SK-N-SH (cell line): ENCODE measurements at regions not wholly inside any gene's neighbourhood (a gene's known extent, or its start where the extent isn't known, plus 50 kb on each side); places are given as distances from the start of the nearest gene placed in this dataset.
A peak's percentile ranks its signal among the peaks of the same experiment; 100 is the strongest.

ENCODE experiments used
- CTCF ChIA-PET: fragments of 300-600, 350-600 bp; formaldehyde crosslinking; extraction: SDS; loops from one replicate; lab custom pipeline; 2021; lab: Yijun Ruan, JAX
- POLR2A ChIA-PET: fragments of 350-600 bp; sonication (Branson Sonifier 250); formaldehyde crosslinking; extraction: SDS; loops from one replicate; lab custom pipeline; 2020; ENCODE audit warnings: antibody characterized with exemption, inconsistent platforms; lab: Yijun Ruan, JAX
- DNase-seq: peaks from one replicate; pipeline ENCODE4 v3.0.0; 2012
- H2AFZ ChIP-seq: fragments of 200-600 bp; sonication (generic); 2 replicates; pipeline ENCODE4 v1.8.1; 2016; ENCODE audit warnings: antibody characterized with exemption, mild to moderate bottlenecking, low read depth
- H3F3A ChIP-seq: fragments of 200-600 bp; sonication (generic); replicated peaks from 2 replicates; pipeline ENCODE3; 2016; ENCODE audit warnings: antibody characterized with exemption, mild to moderate bottlenecking; ENCODE audit not compliant: insufficient read depth
- H3K27ac ChIP-seq, 2 experiments: fragments of 200-500 bp in 1 of 2; fragments of 200-600 bp in 1 of 2; sonication (Bioruptor generic) in 1 of 2; sonication (generic), shearing (Covaris generic) in 1 of 2; 2 replicates each; pipeline versions ENCODE4 v1.5.1 to v1.6.1; 2014 to 2016; ENCODE audit warnings: low read depth in 2 of 2, inconsistent platforms in 1 of 2, low read length in 1 of 2, mild to moderate bottlenecking in 1 of 2, mixed read lengths in 1 of 2
- H3K27me3 ChIP-seq: fragments of 200-600 bp; sonication (generic), shearing (Covaris generic); 2 replicates; pipeline ENCODE4 v1.6.1; 2016; ENCODE audit warnings: mixed run types; ENCODE audit not compliant: insufficient read depth
- H3K36me3 ChIP-seq, 2 experiments: fragments of 200-500 bp in 1 of 2; fragments of 200-600 bp in 1 of 2; sonication (Bioruptor generic) in 1 of 2; sonication (generic) in 1 of 2; replicated peaks in 1 of 2; 2 replicates each; pipeline versions ENCODE3 to v1.5.1; 2014 to 2016; ENCODE audit warnings: low read length in 1 of 2, mild to moderate bottlenecking in 1 of 2; ENCODE audit not compliant: insufficient read depth in 2 of 2, control insufficient read depth in 1 of 2
- H3K4me1 ChIP-seq, 2 experiments: fragments of 200-500 bp in 1 of 2; fragments of 200-600 bp in 1 of 2; sonication (Bioruptor generic) in 1 of 2; sonication (generic), shearing (Covaris generic) in 1 of 2; 2 replicates each; pipeline versions ENCODE4 v1.5.1 to v1.6.1; 2014 to 2016; ENCODE audit warnings: low read depth in 1 of 2, low read length in 1 of 2, mixed run types in 1 of 2; ENCODE audit not compliant: insufficient read depth in 2 of 2, control insufficient read depth in 1 of 2
- H3K4me2 ChIP-seq: fragments of 200-600 bp; sonication (generic), shearing (Covaris generic); 2 replicates; pipeline ENCODE4 v1.6.1; 2017; ENCODE audit warnings: mixed run types
- H3K4me3 ChIP-seq, 2 experiments: fragments of 200-500 bp in 1 of 2; fragments of 200-600 bp in 1 of 2; sonication (Bioruptor generic) in 1 of 2; sonication (generic), shearing (Covaris generic) in 1 of 2; 2 replicates each; pipeline versions ENCODE4 v1.5.1 to v1.8.1; 2014 to 2016; ENCODE audit warnings: low read depth in 2 of 2, inconsistent platforms in 1 of 2, low read length in 1 of 2, mild to moderate bottlenecking in 1 of 2, mixed read lengths in 1 of 2, moderate library complexity in 1 of 2
- H3K79me2 ChIP-seq: fragments of 200-600 bp; sonication (generic); 2 replicates; pipeline ENCODE4 v1.8.1; 2017; ENCODE audit warnings: mild to moderate bottlenecking; ENCODE audit not compliant: insufficient read depth
- H3K9ac ChIP-seq: fragments of 200-600 bp; sonication (generic); 2 replicates; pipeline ENCODE4 v1.6.1; 2017; ENCODE audit warnings: mixed run types
- H3K9me2 ChIP-seq: fragments of 200-600 bp; sonication (generic); 2 replicates; pipeline ENCODE4 v1.6.1; 2017; ENCODE audit warnings: mixed run types
- H3K9me3 ChIP-seq: fragments of 200-600 bp; sonication (generic); 2 replicates; pipeline ENCODE4 v1.6.1; 2017; ENCODE audit warnings: mixed run types, mild to moderate bottlenecking, moderate library complexity
- H4K20me1 ChIP-seq: fragments of 200-600 bp; sonication (generic); 2 replicates; pipeline ENCODE4 v1.6.1; 2017; ENCODE audit warnings: mild to moderate bottlenecking, mixed run types; ENCODE audit not compliant: insufficient read depth
- CHD2 ChIP-seq: fragments of 150-350 bp; IDR thresholded peaks from 2 replicates; pipeline ENCODE4 v1.6.1; 2018; ENCODE audit warnings: low read length; ENCODE audit not compliant: partially characterized antibody
- EP300 ChIP-seq, 2 experiments: IDR thresholded peaks; 2 replicates each; pipeline versions ENCODE4 v1.4.0 to v1.6.1; 2012; ENCODE audit warnings: borderline replicate concordance in 1 of 2, low read depth in 1 of 2, low read length in 1 of 2
- FOSL2 ChIP-seq: IDR thresholded peaks from 2 replicates; pipeline ENCODE4 v1.4.0; 2012; ENCODE audit warnings: low read depth, mild to moderate bottlenecking, moderate library complexity, borderline replicate concordance
- FOXM1 ChIP-seq: IDR thresholded peaks from 2 replicates; pipeline ENCODE4 v1.4.0; 2012; ENCODE audit warnings: low read depth, mild to moderate bottlenecking
- GATA2 ChIP-seq: sonication (generic); formaldehyde crosslinking; IDR thresholded peaks from 2 replicates; pipeline ENCODE4 v1.5.0; 2020; ENCODE audit warnings: mild to moderate bottlenecking, missing genetic modification reagents
- JUND ChIP-seq: IDR thresholded peaks from 2 replicates; pipeline ENCODE4 v1.4.0; 2012
- MAX ChIP-seq: IDR thresholded peaks from 2 replicates; pipeline ENCODE4 v1.4.0; 2012; ENCODE audit warnings: low read depth
- MEF2A ChIP-seq: IDR thresholded peaks from 2 replicates; pipeline ENCODE4 v1.4.0; 2012; ENCODE audit warnings: low read depth, borderline replicate concordance
- NFIC ChIP-seq: IDR thresholded peaks from 2 replicates; pipeline ENCODE4 v1.4.0; 2012; ENCODE audit warnings: borderline replicate concordance
- NRF1 ChIP-seq: IDR thresholded peaks from 2 replicates; pipeline ENCODE4 v1.6.1; 2012; ENCODE audit warnings: low read depth, mild to moderate bottlenecking, low read length
- PBX3 ChIP-seq: IDR thresholded peaks from 2 replicates; pipeline ENCODE4; 2012
- POLR2AphosphoS5 ChIP-seq: IDR thresholded peaks from 2 replicates; pipeline ENCODE4 v1.6.1; 2012; ENCODE audit warnings: low read depth, low read length
- RAD21 ChIP-seq: IDR thresholded peaks from 2 replicates; pipeline ENCODE4 v1.6.1; 2012; ENCODE audit warnings: mild to moderate bottlenecking, low read length
- RXRA ChIP-seq: IDR thresholded peaks from 2 replicates; pipeline ENCODE4 v1.4.0; 2012; ENCODE audit warnings: low read depth, mild to moderate bottlenecking, borderline replicate concordance
- SIN3A ChIP-seq: IDR thresholded peaks from 2 replicates; pipeline ENCODE4 v1.6.1; 2012; ENCODE audit warnings: low read depth, mild to moderate bottlenecking, low read length, moderate library complexity, borderline replicate concordance
- TCF12 ChIP-seq: IDR thresholded peaks from 2 replicates; pipeline ENCODE4 v1.4.0; 2012
- TEAD4 ChIP-seq: IDR thresholded peaks from 2 replicates; pipeline ENCODE4 v1.4.0; 2012; ENCODE audit warnings: mild to moderate bottlenecking, borderline replicate concordance; ENCODE audit not compliant: insufficient read depth
- WGBS: methylation state at CpG from one replicate; pipeline ENCODE4 v1.1.6; 2017; ENCODE audit warnings: low lambda C conversion rate; 5-methylcytosine and 5-hydroxymethylcytosine counted together
- TF ChIP-seq, protein P1 (sequence below): fragments of 200-600 bp; sonication (generic); IDR thresholded peaks from 2 replicates; pipeline ENCODE4 v1.6.1; 2017; ENCODE audit warnings: antibody characterized with exemption, mild to moderate bottlenecking, moderate library complexity
- TF ChIP-seq, protein P2 (sequence below): IDR thresholded peaks from 2 replicates; pipeline ENCODE4 v1.4.0; 2012; ENCODE audit warnings: low read depth, borderline replicate concordance

- Histone ChIP-seq H2AFZ (peak overlapping the region; percentile 25; the same call in 1 of the 2 replicates), H4K20me1 (no peaks in the 10 kb centered on the region), H3K27me3 (no peaks in the 10 kb centered on the region), H3K4me1 (peaks cover 38% of the 10 kb centered on the region in 2 experiments), H3K27ac (peak overlapping the region; percentile 26 to 99; a peak in 3 of 4 replicates), H3K9me3 (no peaks in the 10 kb centered on the region), H3K36me3 (no peaks in the 10 kb centered on the region), H3K4me3 (no peak overlapping the region), H3F3A (peaks cover 34% of the 10 kb centered on the region), H3K4me2 (peak overlapping the region; percentile 5; the same call in 1 of the 2 replicates), H3K9me2 (no peaks in the 10 kb centered on the region), H3K79me2 (no peaks in the 10 kb centered on the region), H3K9ac (no peak overlapping the region)
- WGBS: 53% methylated on average over 2 of the region's 2 CpGs
- DNase-seq: no peak
- TF ChIP-seq MAX (no peak), FOSL2 (0 out of 2 replicates have a peak, but pooled peaks have one; percentile 28), FOXM1 (0 out of 2 replicates have a peak, but pooled peaks have one; percentile 36), TCF12 (peak; percentile 81), TEAD4 (peak; percentile 80; the same call in 1 of the 2 replicates), NFIC (peak; percentile 47), EP300 (IDR thresholded peaks at IDR 0.05; ENCODE audit: borderline replicate concordance in 1 of 2, low read depth in 1 of 2, low read length in 1 of 2) (peak in 1 of 2 experiments; percentile 84; a peak in 2 of 4 replicates), MEF2A (no peak), JUND (peak; percentile 40), RAD21 (no peak), POLR2AphosphoS5 (no peak), PBX3 (peak; percentile 85), RXRA (peak; percentile 34; the same call in 1 of the 2 replicates)
- ChIA-PET POLR2A (no interaction called here), CTCF (interaction anchor here (1.5 kb wide), 1 partner anchor 20 kb away, joined by 3 read pairs; no protein-coding TSS in a partner anchor)
These were observed 96.5 kb upstream of the PGRMC2 start for GRCh38 chr4:128384091-128384520.

DNA sequence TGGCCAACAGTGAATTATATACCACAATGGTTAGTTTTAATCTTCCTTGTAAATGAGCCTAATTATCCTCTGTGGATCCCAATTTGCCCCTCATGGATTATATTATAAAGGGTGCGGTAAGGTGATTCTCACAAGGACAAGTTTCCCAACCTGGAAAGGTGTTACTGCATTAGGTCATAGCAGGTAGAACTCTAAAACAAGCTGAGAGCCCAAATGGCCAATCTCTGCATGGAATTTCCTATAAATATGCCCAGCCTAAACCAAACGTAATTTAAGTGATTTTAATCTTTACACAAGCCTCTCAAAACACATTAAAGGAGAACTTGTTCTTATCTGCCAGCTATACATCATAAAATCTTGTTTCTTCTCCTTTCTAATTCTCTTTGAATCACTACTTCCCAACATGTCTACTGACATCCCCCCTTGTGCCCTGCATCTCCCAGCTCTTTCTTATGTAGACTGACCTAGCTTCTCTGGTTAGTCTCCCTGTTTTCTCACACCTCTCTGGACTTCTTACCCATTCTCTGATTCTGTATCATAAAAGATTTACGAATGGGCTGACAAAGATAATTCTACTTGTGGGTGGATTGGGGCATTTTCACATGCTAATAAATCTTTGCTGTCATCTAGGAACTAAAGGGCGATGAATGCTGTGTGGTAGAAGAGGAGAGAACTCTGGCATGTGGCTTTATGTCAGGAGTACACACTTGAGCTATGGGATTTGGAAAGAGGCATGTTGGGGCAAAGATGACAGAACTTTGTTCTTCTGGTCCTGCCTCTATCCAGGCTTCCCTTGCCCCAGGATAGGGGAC is 94.3 kb upstream of the PGRMC2 start:
- no peak overlapping the region for H3K4me2 ChIP-seq
- no peaks in the 10 kb centered on the region for H3K27me3 ChIP-seq
- no peak for DNase-seq
- H3K27ac ChIP-seq: no peak overlapping the region
- peaks cover 29% of the 10 kb centered on the region for H3F3A ChIP-seq
- H4K20me1 ChIP-seq: no peaks in the 10 kb centered on the region
- H2AFZ ChIP-seq: no peak overlapping the region
- H3K4me1 ChIP-seq: peaks cover 20 to 26% of the 10 kb centered on the region in 2 experiments; a peak in 3 of 4 replicates
- WGBS: 88% methylated on average over 4 of the region's 4 CpGs
- no peaks in the 10 kb centered on the region for H3K9me2 ChIP-seq
- H3K79me2 ChIP-seq: no peaks in the 10 kb centered on the region
- POLR2A ChIA-PET: no interaction called here
- no peaks in the 10 kb centered on the region for H3K9me3 ChIP-seq
- CTCF ChIA-PET: interaction anchor here (0.9 to 1.9 kb wide), 2 partner anchors 20 to 72 kb away, joined by 3 to 7 read pairs; no protein-coding TSS in a partner anchor
- no peak overlapping the region for H3K4me3 ChIP-seq
- no peak overlapping the region for H3K9ac ChIP-seq
- no peaks in the 10 kb centered on the region for H3K36me3 ChIP-seq
- no peak for TF ChIP-seq RXRA
- TF ChIP-seq, protein P1, sequence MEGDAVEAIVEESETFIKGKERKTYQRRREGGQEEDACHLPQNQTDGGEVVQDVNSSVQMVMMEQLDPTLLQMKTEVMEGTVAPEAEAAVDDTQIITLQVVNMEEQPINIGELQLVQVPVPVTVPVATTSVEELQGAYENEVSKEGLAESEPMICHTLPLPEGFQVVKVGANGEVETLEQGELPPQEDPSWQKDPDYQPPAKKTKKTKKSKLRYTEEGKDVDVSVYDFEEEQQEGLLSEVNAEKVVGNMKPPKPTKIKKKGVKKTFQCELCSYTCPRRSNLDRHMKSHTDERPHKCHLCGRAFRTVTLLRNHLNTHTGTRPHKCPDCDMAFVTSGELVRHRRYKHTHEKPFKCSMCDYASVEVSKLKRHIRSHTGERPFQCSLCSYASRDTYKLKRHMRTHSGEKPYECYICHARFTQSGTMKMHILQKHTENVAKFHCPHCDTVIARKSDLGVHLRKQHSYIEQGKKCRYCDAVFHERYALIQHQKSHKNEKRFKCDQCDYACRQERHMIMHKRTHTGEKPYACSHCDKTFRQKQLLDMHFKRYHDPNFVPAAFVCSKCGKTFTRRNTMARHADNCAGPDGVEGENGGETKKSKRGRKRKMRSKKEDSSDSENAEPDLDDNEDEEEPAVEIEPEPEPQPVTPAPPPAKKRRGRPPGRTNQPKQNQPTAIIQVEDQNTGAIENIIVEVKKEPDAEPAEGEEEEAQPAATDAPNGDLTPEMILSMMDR: no peak
- TF ChIP-seq PBX3: no peak
- no peak for TF ChIP-seq FOXM1
- TF ChIP-seq SIN3A: no peak
- no peak for TF ChIP-seq GATA2 (CRISPR knock-in tag)
- no peak for TF ChIP-seq NFIC
- TF ChIP-seq MAX: no peak
- TF ChIP-seq, protein P2, sequence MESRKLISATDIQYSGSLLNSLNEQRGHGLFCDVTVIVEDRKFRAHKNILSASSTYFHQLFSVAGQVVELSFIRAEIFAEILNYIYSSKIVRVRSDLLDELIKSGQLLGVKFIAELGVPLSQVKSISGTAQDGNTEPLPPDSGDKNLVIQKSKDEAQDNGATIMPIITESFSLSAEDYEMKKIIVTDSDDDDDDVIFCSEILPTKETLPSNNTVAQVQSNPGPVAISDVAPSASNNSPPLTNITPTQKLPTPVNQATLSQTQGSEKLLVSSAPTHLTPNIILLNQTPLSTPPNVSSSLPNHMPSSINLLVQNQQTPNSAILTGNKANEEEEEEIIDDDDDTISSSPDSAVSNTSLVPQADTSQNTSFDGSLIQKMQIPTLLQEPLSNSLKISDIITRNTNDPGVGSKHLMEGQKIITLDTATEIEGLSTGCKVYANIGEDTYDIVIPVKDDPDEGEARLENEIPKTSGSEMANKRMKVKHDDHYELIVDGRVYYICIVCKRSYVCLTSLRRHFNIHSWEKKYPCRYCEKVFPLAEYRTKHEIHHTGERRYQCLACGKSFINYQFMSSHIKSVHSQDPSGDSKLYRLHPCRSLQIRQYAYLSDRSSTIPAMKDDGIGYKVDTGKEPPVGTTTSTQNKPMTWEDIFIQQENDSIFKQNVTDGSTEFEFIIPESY: no peak
- no peak for TF ChIP-seq CHD2
- no peak for TF ChIP-seq NRF1
